ENCODE measurements at regions not wholly inside any gene's neighbourhood (a gene's known extent, or its start where the extent isn't known, plus 50 kb on each side); places are given as distances from the start of the nearest gene placed in this dataset.

DNA sequence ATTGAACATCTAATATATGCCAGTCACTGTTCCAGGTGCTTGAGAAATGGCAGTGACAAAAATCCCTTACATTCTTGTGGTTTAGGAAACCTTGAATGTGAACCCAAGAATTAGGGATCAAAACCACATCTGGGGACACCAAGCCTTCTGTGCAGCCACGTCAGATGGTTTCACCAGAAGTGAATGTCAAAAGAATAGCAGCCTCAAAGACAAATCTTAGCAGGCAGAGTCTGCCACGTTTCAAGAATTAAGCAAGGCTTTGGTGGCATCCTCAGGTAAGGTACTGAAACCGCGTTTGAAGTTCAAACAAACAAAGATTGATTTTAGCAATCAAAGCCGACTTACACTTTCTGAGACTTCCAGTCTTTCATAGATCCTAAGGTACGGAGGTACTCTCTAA, 225.5 kb upstream of the GNAI1 start:
- H3K9me3 ChIP-seq (ENCODE audit: control insufficient read depth in 5 of 5, low read length in 5 of 5) = no peaks in the 10 kb centered on the region
- no peak overlapping the region for H3K9ac ChIP-seq (ENCODE audit: low read length in 5 of 5)
- no peaks in the 10 kb centered on the region for H3K4me1 ChIP-seq (ENCODE audit: control insufficient read depth in 5 of 5, insufficient read depth in 5 of 5, low read length in 5 of 5)
- H3K27ac ChIP-seq (ENCODE audit: low read depth, low read length) = no peak overlapping the region
- no peaks in the 10 kb centered on the region for H3K27me3 ChIP-seq (ENCODE audit: control insufficient read depth in 5 of 5, insufficient read depth in 4 of 5, low read length in 5 of 5)
- no peaks in the 10 kb centered on the region for H3K36me3 ChIP-seq (ENCODE audit: control insufficient read depth in 5 of 5, insufficient read depth in 5 of 5, low read length in 5 of 5)
- H3K4me3 ChIP-seq (ENCODE audit: low read depth in 1 of 5, low read length in 5 of 5) = no peak overlapping the region

DNA sequence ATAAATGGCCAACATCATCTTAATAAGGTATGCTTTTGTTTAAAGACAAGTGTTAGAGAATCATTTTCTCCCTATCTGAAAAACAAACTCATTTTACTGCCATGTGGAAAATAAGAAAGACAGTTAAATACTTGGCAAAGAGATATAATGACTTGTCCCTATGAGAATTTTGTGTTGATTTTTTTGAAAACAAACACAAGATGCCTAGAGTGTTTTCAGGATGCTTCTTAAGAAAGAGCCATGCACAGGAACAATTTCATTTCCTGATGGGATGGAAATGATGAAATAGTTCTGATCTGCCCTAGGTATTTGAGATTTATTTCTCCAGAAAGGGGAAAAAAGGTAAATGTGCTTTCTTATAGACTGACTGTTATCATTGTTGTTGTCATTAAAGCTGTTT, 237.5 kb upstream of the GNAI1 start:
- H3K4me3 ChIP-seq (ENCODE audit: low read depth in 1 of 5, low read length in 5 of 5) = no peak overlapping the region
- no peak overlapping the region for H3K9ac ChIP-seq (ENCODE audit: low read length in 5 of 5)
- no peak overlapping the region for H3K27ac ChIP-seq (ENCODE audit: low read depth, low read length)
- H3K4me1 ChIP-seq (ENCODE audit: control insufficient read depth in 5 of 5, insufficient read depth in 5 of 5, low read length in 5 of 5) = peaks cover 0 to 3% (median 0%) of the 10 kb centered on the region in 5 donors
- H3K36me3 ChIP-seq (ENCODE audit: control insufficient read depth in 5 of 5, insufficient read depth in 5 of 5, low read length in 5 of 5) = no peaks in the 10 kb centered on the region
- H3K9me3 ChIP-seq (ENCODE audit: control insufficient read depth in 5 of 5, low read length in 5 of 5) = no peaks in the 10 kb centered on the region
- no peaks in the 10 kb centered on the region for H3K27me3 ChIP-seq (ENCODE audit: control insufficient read depth in 5 of 5, insufficient read depth in 4 of 5, low read length in 5 of 5)

DNA sequence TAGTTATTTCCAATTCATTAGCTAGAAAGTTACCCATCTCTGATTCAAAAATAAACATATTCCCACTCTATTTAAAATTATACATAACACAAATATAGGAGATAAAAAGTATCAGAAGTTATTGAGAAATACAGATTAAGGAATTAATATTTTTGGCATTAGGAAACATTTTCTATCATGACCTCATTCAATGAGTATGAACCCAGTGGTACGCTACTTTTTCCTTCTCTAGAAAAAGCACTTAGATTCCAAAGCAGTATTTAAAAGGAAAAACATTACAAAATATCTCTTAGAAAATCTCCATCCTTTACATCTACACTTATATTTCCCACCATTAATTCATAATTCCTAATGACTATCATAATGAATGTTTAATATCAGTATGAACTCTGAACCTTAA, 240.6 kb upstream of the GNAI1 start:
- no peaks in the 10 kb centered on the region for H3K27me3 ChIP-seq (ENCODE audit: control insufficient read depth in 5 of 5, insufficient read depth in 4 of 5, low read length in 5 of 5)
- H3K4me1 ChIP-seq (ENCODE audit: control insufficient read depth in 5 of 5, insufficient read depth in 5 of 5, low read length in 5 of 5) = peaks cover 0 to 3% (median 0%) of the 10 kb centered on the region in 5 donors
- no peak overlapping the region for H3K27ac ChIP-seq (ENCODE audit: low read depth, low read length)
- H3K9me3 ChIP-seq (ENCODE audit: control insufficient read depth in 5 of 5, low read length in 5 of 5) = no peaks in the 10 kb centered on the region
- H3K4me3 ChIP-seq (ENCODE audit: low read depth in 1 of 5, low read length in 5 of 5) = no peak overlapping the region
- no peaks in the 10 kb centered on the region for H3K36me3 ChIP-seq (ENCODE audit: control insufficient read depth in 5 of 5, insufficient read depth in 5 of 5, low read length in 5 of 5)
- H3K9ac ChIP-seq (ENCODE audit: low read length in 5 of 5) = no peak overlapping the region

DNA sequence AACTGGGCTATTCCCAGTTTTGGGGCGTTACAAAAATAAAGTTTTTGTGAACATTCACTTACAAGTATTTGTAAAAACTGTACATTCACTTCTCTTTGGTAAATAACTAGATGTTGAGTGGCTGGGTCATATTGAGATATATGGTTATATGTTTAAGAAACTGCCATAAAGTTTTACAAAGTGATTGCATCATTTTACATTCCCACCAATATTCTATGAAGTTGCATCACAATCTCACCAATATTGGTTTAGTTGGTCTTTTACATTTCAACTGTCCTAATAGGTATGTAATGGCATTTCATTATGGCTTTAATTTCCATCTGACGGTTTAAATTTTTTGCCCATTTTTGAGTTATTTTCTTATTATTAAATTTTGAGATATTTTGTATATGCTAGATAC, 251.7 kb upstream of the GNAI1 start:
- H3K27me3 ChIP-seq (ENCODE audit: control insufficient read depth in 5 of 5, insufficient read depth in 4 of 5, low read length in 5 of 5) = no peaks in the 10 kb centered on the region

DNA sequence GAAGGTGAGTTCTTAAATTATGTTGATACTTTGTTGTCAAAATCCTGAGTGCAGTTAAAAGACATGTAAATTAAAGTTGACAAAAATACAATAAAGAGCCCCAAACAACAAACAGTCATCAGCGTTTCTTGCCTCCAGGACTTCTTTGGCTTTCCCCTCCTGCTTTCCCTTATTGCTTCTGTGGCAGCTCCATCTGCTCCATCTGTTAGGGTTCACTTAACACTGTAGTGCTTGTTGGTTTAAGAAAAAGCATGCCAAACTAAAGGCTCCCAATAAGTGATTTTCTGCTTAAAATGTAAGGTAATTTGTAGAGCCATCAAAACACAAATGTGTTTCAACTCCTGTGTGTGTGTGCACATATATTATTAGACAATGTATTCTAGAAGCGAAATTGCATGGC, 254.3 kb upstream of the GNAI1 start:
- Histone ChIP-seq H3K36me3 (ENCODE audit: control insufficient read depth in 5 of 5, insufficient read depth in 5 of 5, low read length in 5 of 5) (no peaks in the 10 kb centered on the region), H3K4me3 (ENCODE audit: low read depth in 1 of 5, low read length in 5 of 5) (no peak overlapping the region), H3K27me3 (ENCODE audit: control insufficient read depth in 5 of 5, insufficient read depth in 4 of 5, low read length in 5 of 5) (no peaks in the 10 kb centered on the region), H3K9ac (ENCODE audit: low read length in 5 of 5) (no peak overlapping the region), H3K9me3 (ENCODE audit: control insufficient read depth in 5 of 5, low read length in 5 of 5) (no peaks in the 10 kb centered on the region), H3K27ac (ENCODE audit: low read depth, low read length) (no peak overlapping the region), H3K4me1 (ENCODE audit: control insufficient read depth in 5 of 5, insufficient read depth in 5 of 5, low read length in 5 of 5) (no peaks in the 10 kb centered on the region)

More for the DNA sequence above, 251.7 kb upstream of the GNAI1 start:
- no peaks in the 10 kb centered on the region for H3K4me1 ChIP-seq (ENCODE audit: control insufficient read depth in 5 of 5, insufficient read depth in 5 of 5, low read length in 5 of 5)
- H3K27ac ChIP-seq (ENCODE audit: low read depth, low read length) = no peak overlapping the region
- no peak overlapping the region for H3K9ac ChIP-seq (ENCODE audit: low read length in 5 of 5)
- no peak overlapping the region for H3K4me3 ChIP-seq (ENCODE audit: low read depth in 1 of 5, low read length in 5 of 5)
- no peaks in the 10 kb centered on the region for H3K36me3 ChIP-seq (ENCODE audit: control insufficient read depth in 5 of 5, insufficient read depth in 5 of 5, low read length in 5 of 5)
- no peaks in the 10 kb centered on the region for H3K9me3 ChIP-seq (ENCODE audit: control insufficient read depth in 5 of 5, low read length in 5 of 5)

DNA sequence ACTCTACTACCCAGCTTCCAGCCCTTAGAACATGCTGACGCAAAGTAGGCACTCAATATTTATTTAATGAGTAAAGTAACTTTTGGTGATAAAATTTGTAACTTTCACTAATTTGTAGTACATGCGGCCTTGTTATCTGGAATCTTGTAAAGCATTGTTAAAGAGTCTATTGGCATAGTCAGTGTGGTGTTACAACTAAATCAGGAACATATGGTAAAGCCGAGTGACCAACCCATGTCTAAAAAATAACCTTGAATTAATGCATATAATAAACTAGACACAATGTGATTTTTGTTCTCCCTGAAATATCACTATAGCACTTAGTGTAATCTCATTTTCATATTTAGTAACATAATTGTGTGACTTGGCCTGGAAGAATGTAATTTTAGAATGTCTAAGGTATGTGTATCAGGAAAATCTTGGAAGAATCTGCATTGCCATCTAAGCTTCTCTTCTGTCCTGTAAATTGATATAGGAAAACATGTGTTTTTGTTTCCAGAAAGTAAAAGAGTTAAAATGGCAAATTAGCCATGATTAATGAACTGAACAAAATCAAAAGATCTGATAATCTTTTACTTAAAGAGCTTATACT, 256.7 kb upstream of the GNAI1 start:
- Histone ChIP-seq H3K36me3 (ENCODE audit: control insufficient read depth in 5 of 5, insufficient read depth in 5 of 5, low read length in 5 of 5) (no peaks in the 10 kb centered on the region), H3K9ac (ENCODE audit: low read length in 5 of 5) (no peak overlapping the region), H3K27me3 (ENCODE audit: control insufficient read depth in 5 of 5, insufficient read depth in 4 of 5, low read length in 5 of 5) (no peaks in the 10 kb centered on the region), H3K4me1 (ENCODE audit: control insufficient read depth in 5 of 5, insufficient read depth in 5 of 5, low read length in 5 of 5) (no peaks in the 10 kb centered on the region), H3K27ac (ENCODE audit: low read depth, low read length) (no peak overlapping the region), H3K4me3 (ENCODE audit: low read depth in 1 of 5, low read length in 5 of 5) (no peak overlapping the region), H3K9me3 (ENCODE audit: control insufficient read depth in 5 of 5, low read length in 5 of 5) (no peaks in the 10 kb centered on the region)

DNA sequence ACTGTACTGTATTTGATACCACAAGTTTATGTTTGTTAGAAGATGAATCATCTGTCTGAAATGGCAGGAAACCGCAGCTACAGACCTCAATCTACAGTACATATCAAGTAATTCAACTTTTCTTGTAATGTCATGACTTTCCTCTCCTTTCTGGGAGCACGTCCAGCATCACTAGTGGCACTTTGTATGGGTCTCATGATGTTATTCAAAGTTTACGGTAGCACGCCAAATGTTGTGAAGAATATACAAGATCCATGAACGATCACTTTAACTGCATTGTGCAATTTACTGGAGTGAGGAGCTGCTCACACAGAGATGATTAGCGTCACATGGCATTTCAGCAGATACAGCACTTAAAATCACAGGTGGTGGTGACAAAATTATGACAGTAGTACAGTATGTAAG, 257.8 kb upstream of the GNAI1 start:
- Histone ChIP-seq H3K4me3 (ENCODE audit: low read depth in 1 of 5, low read length in 5 of 5) (no peak overlapping the region), H3K36me3 (ENCODE audit: control insufficient read depth in 5 of 5, insufficient read depth in 5 of 5, low read length in 5 of 5) (no peaks in the 10 kb centered on the region), H3K4me1 (ENCODE audit: control insufficient read depth in 5 of 5, insufficient read depth in 5 of 5, low read length in 5 of 5) (no peaks in the 10 kb centered on the region), H3K27me3 (ENCODE audit: control insufficient read depth in 5 of 5, insufficient read depth in 4 of 5, low read length in 5 of 5) (no peaks in the 10 kb centered on the region), H3K27ac (ENCODE audit: low read depth, low read length) (no peak overlapping the region), H3K9ac (ENCODE audit: low read length in 5 of 5) (no peak overlapping the region), H3K9me3 (ENCODE audit: control insufficient read depth in 5 of 5, low read length in 5 of 5) (no peaks in the 10 kb centered on the region)

DNA sequence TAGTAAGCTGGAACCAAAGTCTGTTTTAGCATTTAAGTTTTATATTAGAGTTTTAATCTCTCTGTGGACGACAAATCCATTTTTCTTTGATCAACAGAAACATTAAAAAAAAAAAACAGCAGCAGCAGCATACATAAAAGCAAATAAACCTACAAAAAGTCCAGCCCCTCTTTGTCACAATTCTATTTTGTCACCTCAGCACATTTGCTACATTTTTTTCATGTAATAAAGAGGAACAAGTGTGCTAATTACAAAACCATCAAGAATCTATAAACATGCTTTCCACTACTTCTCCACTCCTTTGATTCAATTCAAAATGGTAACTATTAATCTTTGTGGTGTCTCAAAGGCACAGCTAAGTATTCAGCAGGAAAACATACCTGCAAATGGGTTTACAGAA, 259.8 kb upstream of the GNAI1 start:
- Histone ChIP-seq H3K9ac (ENCODE audit: low read length in 5 of 5) (no peak overlapping the region), H3K36me3 (ENCODE audit: control insufficient read depth in 5 of 5, insufficient read depth in 5 of 5, low read length in 5 of 5) (no peaks in the 10 kb centered on the region), H3K4me1 (ENCODE audit: control insufficient read depth in 5 of 5, insufficient read depth in 5 of 5, low read length in 5 of 5) (no peaks in the 10 kb centered on the region)

DNA sequence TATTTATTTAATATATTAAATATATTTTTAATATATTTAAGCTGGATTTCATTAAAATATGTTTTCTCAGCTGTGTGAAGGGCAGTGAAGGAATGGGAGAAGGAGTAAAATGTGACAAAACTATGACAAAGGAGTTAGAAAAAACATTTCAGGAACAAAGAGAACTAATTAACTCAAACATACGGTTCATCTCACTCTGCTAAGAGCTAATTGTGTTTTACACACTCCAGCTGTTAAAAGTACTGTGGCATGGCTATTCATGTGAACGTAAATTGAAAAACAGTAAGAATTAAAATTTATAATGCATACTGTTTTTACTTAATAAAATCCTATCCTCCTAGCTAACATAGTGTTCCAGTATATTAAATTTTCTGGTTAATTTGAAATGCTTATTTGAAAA, 262.5 kb upstream of the GNAI1 start:
- no peaks in the 10 kb centered on the region for H3K27me3 ChIP-seq (ENCODE audit: control insufficient read depth in 5 of 5, insufficient read depth in 4 of 5, low read length in 5 of 5)
- no peak overlapping the region for H3K4me3 ChIP-seq (ENCODE audit: low read depth in 1 of 5, low read length in 5 of 5)
- no peak overlapping the region for H3K9ac ChIP-seq (ENCODE audit: low read length in 5 of 5)
- H3K36me3 ChIP-seq (ENCODE audit: control insufficient read depth in 5 of 5, insufficient read depth in 5 of 5, low read length in 5 of 5) = no peaks in the 10 kb centered on the region
- H3K4me1 ChIP-seq (ENCODE audit: control insufficient read depth in 5 of 5, insufficient read depth in 5 of 5, low read length in 5 of 5) = peaks cover 0 to 6% (median 4%) of the 10 kb centered on the region in 5 donors
- no peak overlapping the region for H3K27ac ChIP-seq (ENCODE audit: low read depth, low read length)
- peaks cover 0 to 3% (median 0%) of the 10 kb centered on the region in 5 donors for H3K9me3 ChIP-seq (ENCODE audit: control insufficient read depth in 5 of 5, low read length in 5 of 5)

More for the DNA sequence above, 259.8 kb upstream of the GNAI1 start:
- H3K27me3 ChIP-seq (ENCODE audit: control insufficient read depth in 5 of 5, insufficient read depth in 4 of 5, low read length in 5 of 5) = no peaks in the 10 kb centered on the region
- H3K27ac ChIP-seq (ENCODE audit: low read depth, low read length) = no peak overlapping the region
- no peak overlapping the region for H3K4me3 ChIP-seq (ENCODE audit: low read depth in 1 of 5, low read length in 5 of 5)
- H3K9me3 ChIP-seq (ENCODE audit: control insufficient read depth in 5 of 5, low read length in 5 of 5) = peaks cover 0 to 3% (median 0%) of the 10 kb centered on the region in 5 donors

DNA sequence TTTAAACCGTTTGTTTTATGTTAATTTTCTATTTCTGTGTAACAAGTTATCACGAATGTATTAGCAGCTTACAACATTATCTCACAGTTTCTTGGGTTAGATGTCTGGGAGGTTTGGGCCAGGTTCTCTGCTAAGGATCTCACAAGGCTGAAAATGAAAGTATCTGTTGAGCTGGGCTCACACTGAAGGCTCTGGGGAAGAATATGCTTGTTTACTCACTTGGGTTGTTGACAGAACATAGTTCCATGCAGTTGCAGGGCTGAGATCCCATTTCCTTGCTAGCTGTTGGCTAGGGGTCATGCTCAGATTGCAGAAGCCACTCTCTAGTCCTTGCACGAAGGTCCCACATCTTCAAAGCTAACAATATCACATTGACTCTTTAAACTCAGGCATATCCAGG, 266.6 kb upstream of the GNAI1 start:
- H3K27ac ChIP-seq (ENCODE audit: low read depth, low read length) = no peak overlapping the region
- H3K4me1 ChIP-seq (ENCODE audit: control insufficient read depth in 5 of 5, insufficient read depth in 5 of 5, low read length in 5 of 5) = peaks cover 0 to 6% (median 4%) of the 10 kb centered on the region in 5 donors
- H3K9me3 ChIP-seq (ENCODE audit: control insufficient read depth in 5 of 5, low read length in 5 of 5) = peaks cover 0 to 3% (median 0%) of the 10 kb centered on the region in 5 donors
- no peaks in the 10 kb centered on the region for H3K36me3 ChIP-seq (ENCODE audit: control insufficient read depth in 5 of 5, insufficient read depth in 5 of 5, low read length in 5 of 5)
- H3K27me3 ChIP-seq (ENCODE audit: control insufficient read depth in 5 of 5, insufficient read depth in 4 of 5, low read length in 5 of 5) = no peaks in the 10 kb centered on the region
- peak overlapping the region in 3 of 5 donors; percentile 2 to 42 (median 37) for H3K4me3 ChIP-seq (ENCODE audit: low read depth in 1 of 5, low read length in 5 of 5)
- no peak overlapping the region for H3K9ac ChIP-seq (ENCODE audit: low read length in 5 of 5)

Data from subcutaneous abdominal adipose tissue (tissue), 5 donors.